ENCODE measurements at regions not wholly inside any gene's neighbourhood (a gene's known extent, or its start where the extent isn't known, plus 50 kb on each side); places are given as distances from the start of the nearest gene placed in this dataset.

GRCh38 chr1:164086832-164087231, 472.2 kb upstream of the PBX1 start:
- Histone ChIP-seq H3K36me3 (no peaks in the 10 kb centered on the region), H3K27me3 (no peaks in the 10 kb centered on the region), H3K4me1 (no peaks in the 10 kb centered on the region), H3K9me3 (no peaks in the 10 kb centered on the region), H3K4me3 (no peak overlapping the region), H3K27ac (no peak overlapping the region)
- intact Hi-C loops (cut with DNase I) = no loop called here
- no peak for TF ChIP-seq CTCF (IDR thresholded peaks at IDR 0.05)
- ATAC-seq (no peak), DNase-seq (no peak)

- Histone ChIP-seq H3K9me3 (peaks cover 0 to 7% of the 10 kb centered on the region in 2 donors), H3K36me3 (no peaks in the 10 kb centered on the region), H3K4me1 (no peaks in the 10 kb centered on the region), H3K4me3 (no peak overlapping the region), H3K27ac (no peak overlapping the region), H3K27me3 (no peaks in the 10 kb centered on the region)
- ATAC-seq = no peak
- DNase-seq = no peak
- no peak for TF ChIP-seq CTCF (IDR thresholded peaks at IDR 0.05)
- intact Hi-C loops (cut with DNase I) = no loop called here
Measured at GRCh38 chr1:164087906-164088453, 471.0 kb upstream of the PBX1 start.

GRCh38 chr1:164092603-164093353, 466.2 kb upstream of the PBX1 start:
- Histone ChIP-seq H3K4me3 (no peak overlapping the region), H3K27me3 (no peaks in the 10 kb centered on the region), H3K36me3 (no peaks in the 10 kb centered on the region), H3K4me1 (no peaks in the 10 kb centered on the region), H3K27ac (no peak overlapping the region), H3K9me3 (peaks cover 0 to 18% of the 10 kb centered on the region in 2 donors)
- intact Hi-C loops (cut with DNase I) = no loop called here
- no peak for TF ChIP-seq CTCF (IDR thresholded peaks at IDR 0.05)
- DNase-seq (peak in 1 of 4 donors; percentile 16), ATAC-seq (no peak)

GRCh38 chr1:164093543-164093942, 465.4 kb upstream of the PBX1 start:
- no peak for TF ChIP-seq CTCF (IDR thresholded peaks at IDR 0.05)
- Histone ChIP-seq H3K27me3 (no peaks in the 10 kb centered on the region), H3K9me3 (peaks cover 0 to 18% of the 10 kb centered on the region in 2 donors), H3K36me3 (no peaks in the 10 kb centered on the region), H3K4me3 (no peak overlapping the region), H3K4me1 (no peaks in the 10 kb centered on the region), H3K27ac (no peak overlapping the region)
- intact Hi-C loops (cut with DNase I) = no loop called here
- no peak for DNase-seq
- no peak for ATAC-seq

- H3K9me3 ChIP-seq = peaks cover 0 to 4% of the 10 kb centered on the region in 2 donors
- intact Hi-C loops (cut with DNase I) = no loop called here
- TF ChIP-seq CTCF (IDR thresholded peaks at IDR 0.05) = no peak
- no peak for ATAC-seq
- H3K27ac ChIP-seq = no peak overlapping the region
- no peak overlapping the region for H3K4me3 ChIP-seq
- no peaks in the 10 kb centered on the region for H3K27me3 ChIP-seq
- no peaks in the 10 kb centered on the region for H3K36me3 ChIP-seq
- DNase-seq = peak in 1 of 4 donors; percentile 13
- no peaks in the 10 kb centered on the region for H3K4me1 ChIP-seq
Measured at GRCh38 chr1:164101802-164102201, 457.2 kb upstream of the PBX1 start.

Measured in left lung (tissue), 4 donors.